ENCODE measurements at regions not wholly inside any gene's neighbourhood (a gene's known extent, or its start where the extent isn't known, plus 50 kb on each side); places are given as distances from the start of the nearest gene placed in this dataset.

GRCh38 chr6:12439296-12439695 lies 149.1 kb downstream of the EDN1 start:
- DNase-seq (ENCODE audit: low read depth), result no peak
- H3K4me3 ChIP-seq (ENCODE audit: low read length), result no peak overlapping the region
- no peak for TF ChIP-seq CTCF (conservative IDR thresholded peaks at IDR 0.05; ENCODE audit: low read depth, low read length)

GRCh38 chr6:12440981-12441380 lies 150.8 kb downstream of the EDN1 start:
- no peak overlapping the region for H3K4me3 ChIP-seq (ENCODE audit: low read length)
- TF ChIP-seq CTCF (conservative IDR thresholded peaks at IDR 0.05; ENCODE audit: low read depth, low read length), result no peak
- DNase-seq (ENCODE audit: low read depth), result no peak

- TF ChIP-seq CTCF (conservative IDR thresholded peaks at IDR 0.05; ENCODE audit: low read depth, low read length), result no peak
- DNase-seq (ENCODE audit: low read depth), result no peak
- H3K4me3 ChIP-seq (ENCODE audit: low read length), result no peak overlapping the region
Observed at GRCh38 chr6:12442455-12442854, 152.3 kb downstream of the EDN1 start.

GRCh38 chr6:12446394-12446793 lies 156.2 kb downstream of the EDN1 start:
- DNase-seq (ENCODE audit: low read depth), result no peak
- H3K4me3 ChIP-seq (ENCODE audit: low read length), result no peak overlapping the region
- TF ChIP-seq CTCF (conservative IDR thresholded peaks at IDR 0.05; ENCODE audit: low read depth, low read length), result no peak

GRCh38 chr6:12449447-12449846 lies 159.3 kb downstream of the EDN1 start:
- no peak overlapping the region for H3K4me3 ChIP-seq (ENCODE audit: low read length)
- no peak for DNase-seq (ENCODE audit: low read depth)
- TF ChIP-seq CTCF (conservative IDR thresholded peaks at IDR 0.05; ENCODE audit: low read depth, low read length), result no peak

- DNase-seq (ENCODE audit: low read depth), result no peak
- H3K4me3 ChIP-seq (ENCODE audit: low read length), result no peak overlapping the region
- TF ChIP-seq CTCF (conservative IDR thresholded peaks at IDR 0.05; ENCODE audit: low read depth, low read length), result no peak
Observed at GRCh38 chr6:12450467-12450866, 160.3 kb downstream of the EDN1 start.

- H3K4me3 ChIP-seq (ENCODE audit: low read length), result no peak overlapping the region
- no peak for TF ChIP-seq CTCF (conservative IDR thresholded peaks at IDR 0.05; ENCODE audit: low read depth, low read length)
- DNase-seq (ENCODE audit: low read depth), result no peak
Observed at GRCh38 chr6:12456343-12456742, 166.2 kb downstream of the EDN1 start.
